GM10266 (cell line): ENCODE measurements at regions not wholly inside any gene's neighbourhood (a gene's known extent, or its start where the extent isn't known, plus 50 kb on each side); places are given as distances from the start of the nearest gene placed in this dataset.

Experiments
- DNase-seq: peaks from one replicate; pipeline ENCODE4 v3.0.0; 2012; ENCODE audit errors: extremely low spot score
- CTCF ChIP-seq: IDR thresholded peaks from 2 replicates; pipeline ENCODE4 v1.5.1; 2012; ENCODE audit warnings: mild to moderate bottlenecking, low read depth; ENCODE audit not compliant: control insufficient read depth, insufficient read depth; ENCODE audit errors: missing control alignments

GRCh38 chr20:62574230-62574993, 67.9 kb upstream of the SLCO4A1 start:
- no peak for TF ChIP-seq CTCF
- DNase-seq = no peak

- no peak for DNase-seq
- TF ChIP-seq CTCF = no peak
Measured at GRCh38 chr20:62575976-62576722, 66.2 kb upstream of the SLCO4A1 start.

GRCh38 chr20:62576815-62577489, 65.4 kb upstream of the SLCO4A1 start:
- TF ChIP-seq CTCF = no peak
- no peak for DNase-seq

GRCh38 chr20:62577490-62577836, 64.8 kb upstream of the SLCO4A1 start:
- no peak for DNase-seq
- TF ChIP-seq CTCF = no peak

GRCh38 chr20:62578294-62578897, 63.9 kb upstream of the SLCO4A1 start:
- DNase-seq = no peak
- no peak for TF ChIP-seq CTCF

- no peak for DNase-seq
- no peak for TF ChIP-seq CTCF
Measured at GRCh38 chr20:62580052-62580451, 62.3 kb upstream of the SLCO4A1 start.
